WTC11 (cell line): ENCODE measurements at regions not wholly inside any gene's neighbourhood (a gene's known extent, or its start where the extent isn't known, plus 50 kb on each side); places are given as distances from the start of the nearest gene placed in this dataset.

ENCODE experiments used
- ATAC-seq: fragments of 200-7000 bp; cut with Tn5 transposase; 2 replicates; pipeline ENCODE4 v1.10.0; 2021; ENCODE audit warnings: mild to moderate bottlenecking, moderate library complexity
- CTCF ChIA-PET: fragments of 300-600 bp; sonication (Branson Sonifier 250); formaldehyde crosslinking; loops from one replicate; lab custom pipeline; 2021; ENCODE audit warnings: antibody characterized with exemption; lab: Charles Lee
- POLR2A ChIA-PET: fragments of 350-600 bp; sonication (Branson Sonifier 250); formaldehyde crosslinking; loops from one replicate; lab custom pipeline; 2021; ENCODE audit warnings: antibody characterized with exemption; lab: Charles Lee
- DNase-seq: peaks from one replicate; pipeline ENCODE4 v3.0.0; 2021; ENCODE audit warnings: low spot score
- H3K27ac Mint-ChIP-seq: 2 replicates; pipeline ENCODE4 v1.8.0; 2021; ENCODE audit warnings: mixed read lengths
- H3K27me3 Mint-ChIP-seq: 2 replicates; pipeline ENCODE4 v1.8.0; 2021; ENCODE audit warnings: low read depth, mild to moderate bottlenecking, moderate library complexity, mixed read lengths
- H3K36me3 Mint-ChIP-seq: 2 replicates; pipeline ENCODE4 v1.8.0; 2021; ENCODE audit warnings: mixed read lengths
- H3K4me1 Mint-ChIP-seq: 2 replicates; pipeline ENCODE4 v1.8.0; 2022; ENCODE audit warnings: mixed read lengths
- H3K4me3 Mint-ChIP-seq: 2 replicates; pipeline ENCODE4 v1.8.0; 2021; ENCODE audit warnings: mild to moderate bottlenecking, moderate library complexity, mixed read lengths
- H3K9me3 Mint-ChIP-seq: 2 replicates; pipeline ENCODE4 v1.8.0; 2021; ENCODE audit warnings: mixed read lengths
- AFF4 ChIP-seq: sonication (generic); formaldehyde crosslinking; IDR thresholded peaks from 2 replicates; pipeline ENCODE4 v1.8.1; 2023; ENCODE audit warnings: mild to moderate bottlenecking, missing genetic modification reagents, borderline replicate concordance
- CREB1 ChIP-seq: sonication (generic); formaldehyde crosslinking; IDR thresholded peaks from 2 replicates; pipeline ENCODE4 v1.8.0; 2023; ENCODE audit warnings: mild to moderate bottlenecking, missing genetic modification reagents
- CREM ChIP-seq: sonication (generic); formaldehyde crosslinking; IDR thresholded peaks from 2 replicates; pipeline ENCODE4 v1.8.1; 2022; ENCODE audit warnings: mild to moderate bottlenecking, missing genetic modification reagents, moderate library complexity
- ERG ChIP-seq: fragments of 250-450 bp; sonication (Bioruptor Pico); IDR thresholded peaks from 2 replicates; pipeline ENCODE4 v1.8.0; 2021; ENCODE audit warnings: mild to moderate bottlenecking
- ESRRA ChIP-seq: sonication (generic); formaldehyde crosslinking; IDR thresholded peaks from 2 replicates; pipeline ENCODE4 v1.8.1; 2022; ENCODE audit warnings: mild to moderate bottlenecking, missing genetic modification reagents, borderline replicate concordance
- ETV6 ChIP-seq: sonication (generic); formaldehyde crosslinking; IDR thresholded peaks from 2 replicates; pipeline ENCODE4 v1.8.1; 2022; ENCODE audit warnings: mild to moderate bottlenecking, missing genetic modification reagents
- HMGA2 ChIP-seq: fragments of 250-450 bp; sonication (Bioruptor Pico); IDR thresholded peaks from 2 replicates; pipeline ENCODE4 v1.4.0; 2021; ENCODE audit warnings: mild to moderate bottlenecking, moderate library complexity
- NFE2L1 ChIP-seq: sonication (generic); formaldehyde crosslinking; IDR thresholded peaks from 2 replicates; pipeline ENCODE4 v1.8.1; 2023; ENCODE audit warnings: missing genetic modification reagents
- RORB ChIP-seq: fragments of 250-450 bp; sonication (Bioruptor Pico); IDR thresholded peaks from 2 replicates; pipeline ENCODE4 v1.9.0; 2021; ENCODE audit warnings: mild to moderate bottlenecking
- ZNF121 ChIP-seq: sonication (generic); formaldehyde crosslinking; IDR thresholded peaks from 2 replicates; pipeline ENCODE4 v1.8.0; 2023; ENCODE audit warnings: missing genetic modification reagents
- ZNF232 ChIP-seq: sonication (generic); formaldehyde crosslinking; IDR thresholded peaks from 2 replicates; pipeline ENCODE4 v1.8.0; 2022; ENCODE audit warnings: mild to moderate bottlenecking, missing genetic modification reagents
- TF ChIP-seq, protein P1 (sequence below): sonication (generic); formaldehyde crosslinking; IDR thresholded peaks from 2 replicates; pipeline ENCODE4 v1.8.1; 2023; ENCODE audit warnings: mild to moderate bottlenecking, missing genetic modification reagents
- TF ChIP-seq, protein P2 (sequence below): fragments of 250-450 bp; sonication (Bioruptor Pico); IDR thresholded peaks from 2 replicates; pipeline ENCODE4 v1.9.0; 2021; ENCODE audit warnings: mild to moderate bottlenecking, borderline replicate concordance
- TF ChIP-seq, protein P3 (sequence below): sonication (generic); formaldehyde crosslinking; IDR thresholded peaks from 2 replicates; pipeline ENCODE4 v1.8.1; 2023; ENCODE audit warnings: mild to moderate bottlenecking, moderate library complexity, missing genetic modification reagents
- TF ChIP-seq, protein P4 (sequence below): sonication (generic); formaldehyde crosslinking; conservative IDR thresholded peaks from 2 replicates; pipeline ENCODE4 v1.8.1; 2022; ENCODE audit warnings: mild to moderate bottlenecking, missing genetic modification reagents
- TF ChIP-seq, protein P5 (sequence below): sonication (generic); formaldehyde crosslinking; IDR thresholded peaks from 2 replicates; pipeline ENCODE4 v1.8.0; 2022; ENCODE audit warnings: mild to moderate bottlenecking, missing genetic modification reagents
- TF ChIP-seq, protein P6 (sequence below): sonication (generic); formaldehyde crosslinking; IDR thresholded peaks from 2 replicates; pipeline ENCODE4 v1.8.1; 2022; ENCODE audit warnings: mild to moderate bottlenecking, missing genetic modification reagents, moderate library complexity, borderline replicate concordance

- POLR2A ChIA-PET: no interaction called here
- no peak for ATAC-seq
- no peaks in the 10 kb centered on the region for H3K27me3 Mint-ChIP-seq
Observed at GRCh38 chr14:43249591-43249990, 1257.5 kb downstream of the FSCB start.

More at GRCh38 chr14:43249591-43249990, 1257.5 kb downstream of the FSCB start:
- Mint-ChIP-seq H3K9me3 (peaks cover 16% of the 10 kb centered on the region), H3K4me1 (no peaks in the 10 kb centered on the region), H3K36me3 (peaks cover 7% of the 10 kb centered on the region), H3K4me3 (no peak overlapping the region), H3K27ac (no peak overlapping the region)
- no peak for DNase-seq
- TF ChIP-seq NFE2L1 (no peak), ERG (CRISPR knock-in tag) (no peak), AFF4 (CRISPR knock-in tag) (no peak), ESRRA (CRISPR knock-in tag) (no peak), ETV6 (no peak), RORB (CRISPR knock-in tag) (no peak), ZNF232 (no peak), CREM (CRISPR knock-in tag) (no peak), HMGA2 (CRISPR knock-in tag) (no peak), ZNF121 (no peak), CREB1 (CRISPR knock-in tag) (no peak)
- TF ChIP-seq, protein P1, sequence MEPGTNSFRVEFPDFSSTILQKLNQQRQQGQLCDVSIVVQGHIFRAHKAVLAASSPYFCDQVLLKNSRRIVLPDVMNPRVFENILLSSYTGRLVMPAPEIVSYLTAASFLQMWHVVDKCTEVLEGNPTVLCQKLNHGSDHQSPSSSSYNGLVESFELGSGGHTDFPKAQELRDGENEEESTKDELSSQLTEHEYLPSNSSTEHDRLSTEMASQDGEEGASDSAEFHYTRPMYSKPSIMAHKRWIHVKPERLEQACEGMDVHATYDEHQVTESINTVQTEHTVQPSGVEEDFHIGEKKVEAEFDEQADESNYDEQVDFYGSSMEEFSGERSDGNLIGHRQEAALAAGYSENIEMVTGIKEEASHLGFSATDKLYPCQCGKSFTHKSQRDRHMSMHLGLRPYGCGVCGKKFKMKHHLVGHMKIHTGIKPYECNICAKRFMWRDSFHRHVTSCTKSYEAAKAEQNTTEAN: no peak
- TF ChIP-seq, protein P2, sequence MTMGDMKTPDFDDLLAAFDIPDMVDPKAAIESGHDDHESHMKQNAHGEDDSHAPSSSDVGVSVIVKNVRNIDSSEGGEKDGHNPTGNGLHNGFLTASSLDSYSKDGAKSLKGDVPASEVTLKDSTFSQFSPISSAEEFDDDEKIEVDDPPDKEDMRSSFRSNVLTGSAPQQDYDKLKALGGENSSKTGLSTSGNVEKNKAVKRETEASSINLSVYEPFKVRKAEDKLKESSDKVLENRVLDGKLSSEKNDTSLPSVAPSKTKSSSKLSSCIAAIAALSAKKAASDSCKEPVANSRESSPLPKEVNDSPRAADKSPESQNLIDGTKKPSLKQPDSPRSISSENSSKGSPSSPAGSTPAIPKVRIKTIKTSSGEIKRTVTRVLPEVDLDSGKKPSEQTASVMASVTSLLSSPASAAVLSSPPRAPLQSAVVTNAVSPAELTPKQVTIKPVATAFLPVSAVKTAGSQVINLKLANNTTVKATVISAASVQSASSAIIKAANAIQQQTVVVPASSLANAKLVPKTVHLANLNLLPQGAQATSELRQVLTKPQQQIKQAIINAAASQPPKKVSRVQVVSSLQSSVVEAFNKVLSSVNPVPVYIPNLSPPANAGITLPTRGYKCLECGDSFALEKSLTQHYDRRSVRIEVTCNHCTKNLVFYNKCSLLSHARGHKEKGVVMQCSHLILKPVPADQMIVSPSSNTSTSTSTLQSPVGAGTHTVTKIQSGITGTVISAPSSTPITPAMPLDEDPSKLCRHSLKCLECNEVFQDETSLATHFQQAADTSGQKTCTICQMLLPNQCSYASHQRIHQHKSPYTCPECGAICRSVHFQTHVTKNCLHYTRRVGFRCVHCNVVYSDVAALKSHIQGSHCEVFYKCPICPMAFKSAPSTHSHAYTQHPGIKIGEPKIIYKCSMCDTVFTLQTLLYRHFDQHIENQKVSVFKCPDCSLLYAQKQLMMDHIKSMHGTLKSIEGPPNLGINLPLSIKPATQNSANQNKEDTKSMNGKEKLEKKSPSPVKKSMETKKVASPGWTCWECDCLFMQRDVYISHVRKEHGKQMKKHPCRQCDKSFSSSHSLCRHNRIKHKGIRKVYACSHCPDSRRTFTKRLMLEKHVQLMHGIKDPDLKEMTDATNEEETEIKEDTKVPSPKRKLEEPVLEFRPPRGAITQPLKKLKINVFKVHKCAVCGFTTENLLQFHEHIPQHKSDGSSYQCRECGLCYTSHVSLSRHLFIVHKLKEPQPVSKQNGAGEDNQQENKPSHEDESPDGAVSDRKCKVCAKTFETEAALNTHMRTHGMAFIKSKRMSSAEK (CRISPR knock-in tag): no peak
- TF ChIP-seq, protein P3, sequence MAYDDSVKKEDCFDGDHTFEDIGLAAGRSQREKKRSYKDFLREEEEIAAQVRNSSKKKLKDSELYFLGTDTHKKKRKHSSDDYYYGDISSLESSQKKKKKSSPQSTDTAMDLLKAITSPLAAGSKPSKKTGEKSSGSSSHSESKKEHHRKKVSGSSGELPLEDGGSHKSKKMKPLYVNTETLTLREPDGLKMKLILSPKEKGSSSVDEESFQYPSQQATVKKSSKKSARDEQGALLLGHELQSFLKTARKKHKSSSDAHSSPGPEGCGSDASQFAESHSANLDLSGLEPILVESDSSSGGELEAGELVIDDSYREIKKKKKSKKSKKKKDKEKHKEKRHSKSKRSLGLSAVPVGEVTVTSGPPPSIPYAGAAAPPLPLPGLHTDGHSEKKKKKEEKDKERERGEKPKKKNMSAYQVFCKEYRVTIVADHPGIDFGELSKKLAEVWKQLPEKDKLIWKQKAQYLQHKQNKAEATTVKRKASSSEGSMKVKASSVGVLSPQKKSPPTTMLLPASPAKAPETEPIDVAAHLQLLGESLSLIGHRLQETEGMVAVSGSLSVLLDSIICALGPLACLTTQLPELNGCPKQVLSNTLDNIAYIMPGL (CRISPR knock-in tag): no peak
- TF ChIP-seq, protein P4, sequence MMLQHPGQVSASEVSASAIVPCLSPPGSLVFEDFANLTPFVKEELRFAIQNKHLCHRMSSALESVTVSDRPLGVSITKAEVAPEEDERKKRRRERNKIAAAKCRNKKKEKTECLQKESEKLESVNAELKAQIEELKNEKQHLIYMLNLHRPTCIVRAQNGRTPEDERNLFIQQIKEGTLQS (CRISPR knock-in tag): no peak
- TF ChIP-seq, protein P5, sequence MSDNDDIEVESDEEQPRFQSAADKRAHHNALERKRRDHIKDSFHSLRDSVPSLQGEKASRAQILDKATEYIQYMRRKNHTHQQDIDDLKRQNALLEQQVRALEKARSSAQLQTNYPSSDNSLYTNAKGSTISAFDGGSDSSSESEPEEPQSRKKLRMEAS (CRISPR knock-in tag): no peak
- TF ChIP-seq, protein P6, sequence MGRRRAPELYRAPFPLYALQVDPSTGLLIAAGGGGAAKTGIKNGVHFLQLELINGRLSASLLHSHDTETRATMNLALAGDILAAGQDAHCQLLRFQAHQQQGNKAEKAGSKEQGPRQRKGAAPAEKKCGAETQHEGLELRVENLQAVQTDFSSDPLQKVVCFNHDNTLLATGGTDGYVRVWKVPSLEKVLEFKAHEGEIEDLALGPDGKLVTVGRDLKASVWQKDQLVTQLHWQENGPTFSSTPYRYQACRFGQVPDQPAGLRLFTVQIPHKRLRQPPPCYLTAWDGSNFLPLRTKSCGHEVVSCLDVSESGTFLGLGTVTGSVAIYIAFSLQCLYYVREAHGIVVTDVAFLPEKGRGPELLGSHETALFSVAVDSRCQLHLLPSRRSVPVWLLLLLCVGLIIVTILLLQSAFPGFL (CRISPR knock-in tag): no peak
- CTCF ChIA-PET: no interaction called here
